Activated T-cell treated with anti-CD3 and anti-CD28 coated beads for 48 hours (primary cell): ENCODE measurements at regions not wholly inside any gene's neighbourhood (a gene's known extent, or its start where the extent isn't known, plus 50 kb on each side); places are given as distances from the start of the nearest gene placed in this dataset.
"Not testable (repeated sequence)": the region's sequence is repeated elsewhere in the genome, so short reads cannot be mapped to it uniquely, and the experiment has no call there.

Experiments used
- DNase-seq: peaks from one replicate; pipeline ENCODE4 v3.0.0-alpha.2; 2020; ENCODE audit warnings: low read depth

- DNase-seq, result no peak
Measured at GRCh38 chr1:204780630-204781029, 90.0 kb upstream of the NFASC start.

- DNase-seq, result no peak
Measured at GRCh38 chr1:204782118-204782700, 88.5 kb upstream of the NFASC start.

- not testable (repeated sequence) for DNase-seq
Measured at GRCh38 chr1:204785023-204785422, 85.6 kb upstream of the NFASC start.

- DNase-seq, result no peak
Measured at GRCh38 chr1:204788470-204788869, 82.2 kb upstream of the NFASC start.

GRCh38 chr1:204791453-204792353 lies 79.0 kb upstream of the NFASC start:
- DNase-seq, result peak; percentile 74

- no peak for DNase-seq
Measured at GRCh38 chr1:204792354-204792692, 78.3 kb upstream of the NFASC start.

GRCh38 chr1:204793259-204793914 lies 77.3 kb upstream of the NFASC start:
- DNase-seq, result no peak

- not testable (repeated sequence) for DNase-seq
Measured at GRCh38 chr1:204796886-204797285, 73.8 kb upstream of the NFASC start.

- DNase-seq, result no peak
Measured at GRCh38 chr1:204797401-204797800, 73.3 kb upstream of the NFASC start.

- DNase-seq, result no peak
Measured at GRCh38 chr1:204799630-204800029, 71.0 kb upstream of the NFASC start.

GRCh38 chr1:204801211-204801610 lies 69.5 kb upstream of the NFASC start:
- DNase-seq, result no peak

GRCh38 chr1:204802401-204803175 lies 68.1 kb upstream of the NFASC start:
- no peak for DNase-seq

- DNase-seq, result no peak
Measured at GRCh38 chr1:204803607-204804006, 67.1 kb upstream of the NFASC start.

GRCh38 chr1:204806943-204807687 lies 63.5 kb upstream of the NFASC start:
- peak; percentile 80 for DNase-seq

- DNase-seq, result no peak
Measured at GRCh38 chr1:204809488-204809887, 61.2 kb upstream of the NFASC start.

- DNase-seq, result no peak
Measured at GRCh38 chr1:204812842-204813241, 57.8 kb upstream of the NFASC start.

GRCh38 chr1:204813522-204813921 lies 57.1 kb upstream of the NFASC start:
- no peak for DNase-seq

GRCh38 chr1:204814166-204814884 lies 56.3 kb upstream of the NFASC start:
- no peak for DNase-seq

GRCh38 chr1:204817341-204817740 lies 53.3 kb upstream of the NFASC start:
- DNase-seq, result no peak

GRCh38 chr1:204818998-204819397 lies 51.7 kb upstream of the NFASC start:
- DNase-seq, result no peak

GRCh38 chr1:204819495-204819894 lies 51.2 kb upstream of the NFASC start:
- no peak for DNase-seq
